Small intestine (tissue), 7 donors: ENCODE measurements at regions not wholly inside any gene's neighbourhood (a gene's known extent, or its start where the extent isn't known, plus 50 kb on each side); places are given as distances from the start of the nearest gene placed in this dataset.

Experiments used
- DNase-seq, 2 donors: peaks; one replicate each; pipeline versions ENCODE4 v3.0.0 to v3.0.0-alpha.2; 2013
- FAIRE-seq: peaks from 2 replicates; lab custom pipeline; 2012; peaks lifted over from hg19 to GRCh38; lab: Jason Lieb, UNC
- H3K27ac ChIP-seq, 3 donors: one replicate each; pipeline ENCODE4 v1.5.1; 2013; ENCODE audit warnings: low read length in 2 of 3, mild to moderate bottlenecking in 2 of 3, control low read depth in 1 of 3, inconsistent platforms in 1 of 3, low read depth in 1 of 3, moderate library complexity in 1 of 3
- H3K27me3 ChIP-seq, 3 donors: one replicate each; pipeline ENCODE4 v1.6.1; 2013; ENCODE audit warnings: low read length in 3 of 3, inconsistent platforms in 1 of 3; ENCODE audit not compliant: control insufficient read depth in 3 of 3, insufficient read depth in 3 of 3
- H3K36me3 ChIP-seq, 3 donors: one replicate each; pipeline ENCODE4 v1.6.1; 2013; ENCODE audit warnings: low read length in 3 of 3, inconsistent platforms in 1 of 3, low read depth in 1 of 3, mild to moderate bottlenecking in 1 of 3, moderate library complexity in 1 of 3; ENCODE audit not compliant: control insufficient read depth in 3 of 3, insufficient read depth in 2 of 3
- H3K4me1 ChIP-seq, 3 donors: one replicate each; pipeline ENCODE4 v1.6.1; 2013; ENCODE audit warnings: low read length in 2 of 3, inconsistent platforms in 1 of 3, low read depth in 1 of 3, mild to moderate bottlenecking in 1 of 3, moderate library complexity in 1 of 3; ENCODE audit not compliant: control insufficient read depth in 3 of 3, insufficient read depth in 2 of 3
- H3K4me3 ChIP-seq, 3 donors: one replicate each; pipeline ENCODE4 v1.5.1; 2013; ENCODE audit warnings: low read length in 3 of 3, control low read depth in 1 of 3, inconsistent platforms in 1 of 3, low read depth in 1 of 3, mild to moderate bottlenecking in 1 of 3, moderate library complexity in 1 of 3
- H3K9me3 ChIP-seq, 2 donors: one replicate each; pipeline ENCODE4 v1.6.1; 2013; ENCODE audit warnings: low read depth in 1 of 2, low read length in 1 of 2; ENCODE audit not compliant: control insufficient read depth in 2 of 2, insufficient read depth in 1 of 2
- WGBS, 3 donors: extraction: QIAGEN DNeasy Blood & Tissue Kit; methylation state at CpG; one replicate each; pipeline ENCODE4 v1.1.7; 2013; 5-methylcytosine and 5-hydroxymethylcytosine counted together
- donor health status: healthy with polysubstance abuse.
- donor health status: control.
- donor health status: control.
- donor health status: Bipolar disorder and iron deficiency.
- donor health status: healthy.

GRCh38 chr4:30461218-30461617, 259.0 kb upstream of the PCDH7 start:
- Histone ChIP-seq H3K4me1 (no peaks in the 10 kb centered on the region), H3K9me3 (no peaks in the 10 kb centered on the region), H3K27me3 (no peaks in the 10 kb centered on the region), H3K27ac (no peak overlapping the region), H3K4me3 (no peak overlapping the region), H3K36me3 (no peaks in the 10 kb centered on the region)
- 56 to 70% (median 63%) methylated on average over 5 of the region's 5 CpGs for WGBS, 3 donors
- DNase-seq: no peak
- no peak for FAIRE-seq

GRCh38 chr4:30462445-30463090, 257.6 kb upstream of the PCDH7 start:
- no peaks in the 10 kb centered on the region for H3K4me1 ChIP-seq
- H3K9me3 ChIP-seq: no peaks in the 10 kb centered on the region
- H3K4me3 ChIP-seq: no peak overlapping the region
- H3K27ac ChIP-seq: no peak overlapping the region
- WGBS, 3 donors: 70 to 80% (median 76%) methylated on average over 6 of the region's 6 CpGs
- DNase-seq: no peak
- no peaks in the 10 kb centered on the region for H3K36me3 ChIP-seq
- no peak for FAIRE-seq
- no peaks in the 10 kb centered on the region for H3K27me3 ChIP-seq

- no peak for FAIRE-seq
These were observed 248.3 kb upstream of the PCDH7 start for GRCh38 chr4:30471861-30472260.

GRCh38 chr4:30473225-30473624, 246.9 kb upstream of the PCDH7 start:
- no peaks in the 10 kb centered on the region for H3K36me3 ChIP-seq
- 45 to 69% (median 59%) methylated on average over 2 of the region's 2 CpGs for WGBS, 3 donors
- H3K4me1 ChIP-seq: no peaks in the 10 kb centered on the region
- no peak overlapping the region for H3K4me3 ChIP-seq
- no peaks in the 10 kb centered on the region for H3K27me3 ChIP-seq
- H3K27ac ChIP-seq: no peak overlapping the region
- DNase-seq (no peak), FAIRE-seq (no peak)
- no peaks in the 10 kb centered on the region for H3K9me3 ChIP-seq

More at GRCh38 chr4:30471861-30472260, 248.3 kb upstream of the PCDH7 start:
- Histone ChIP-seq H3K36me3 (no peaks in the 10 kb centered on the region), H3K27me3 (no peaks in the 10 kb centered on the region), H3K27ac (no peak overlapping the region), H3K4me1 (no peaks in the 10 kb centered on the region), H3K4me3 (no peak overlapping the region), H3K9me3 (no peaks in the 10 kb centered on the region)
- no peak for DNase-seq
- 74 to 77% (median 76%) methylated on average over 3 of the region's 3 CpGs for WGBS, 3 donors

- Histone ChIP-seq H3K36me3 (no peaks in the 10 kb centered on the region), H3K27me3 (no peaks in the 10 kb centered on the region), H3K27ac (no peak overlapping the region), H3K9me3 (peaks cover 0 to 3% of the 10 kb centered on the region in 2 donors), H3K4me3 (no peak overlapping the region), H3K4me1 (no peaks in the 10 kb centered on the region)
- WGBS, 3 donors: 88 to 95% (median 93%) methylated on average over 3 of the region's 3 CpGs
- FAIRE-seq (no peak), DNase-seq (no peak)
These were observed 224.9 kb upstream of the PCDH7 start for GRCh38 chr4:30495251-30495650.

GRCh38 chr4:30495651-30496310, 224.4 kb upstream of the PCDH7 start:
- no peak for FAIRE-seq
- H3K27me3 ChIP-seq: no peaks in the 10 kb centered on the region
- H3K36me3 ChIP-seq: no peaks in the 10 kb centered on the region
- 76 to 83% (median 82%) methylated on average over 3 of the region's 3 CpGs for WGBS, 3 donors
- H3K27ac ChIP-seq: no peak overlapping the region
- DNase-seq: no peak
- peaks cover 0 to 3% of the 10 kb centered on the region in 2 donors for H3K9me3 ChIP-seq
- no peaks in the 10 kb centered on the region for H3K4me1 ChIP-seq
- H3K4me3 ChIP-seq: no peak overlapping the region

- no peak overlapping the region for H3K4me3 ChIP-seq
- H3K27me3 ChIP-seq: no peaks in the 10 kb centered on the region
- DNase-seq (no peak), FAIRE-seq (no peak)
- H3K27ac ChIP-seq: no peak overlapping the region
- H3K9me3 ChIP-seq: no peaks in the 10 kb centered on the region
- H3K4me1 ChIP-seq: no peaks in the 10 kb centered on the region
- no peaks in the 10 kb centered on the region for H3K36me3 ChIP-seq
These were observed 208.4 kb upstream of the PCDH7 start for GRCh38 chr4:30511751-30512150.

- no peaks in the 10 kb centered on the region for H3K4me1 ChIP-seq
- no peak overlapping the region for H3K4me3 ChIP-seq
- peaks cover 0 to 1% of the 10 kb centered on the region in 2 donors for H3K9me3 ChIP-seq
- FAIRE-seq (no peak), DNase-seq (no peak)
- no peaks in the 10 kb centered on the region for H3K36me3 ChIP-seq
- no peak overlapping the region for H3K27ac ChIP-seq
- H3K27me3 ChIP-seq: no peaks in the 10 kb centered on the region
- 39 to 44% (median 41%) methylated on average over 2 of the region's 2 CpGs for WGBS, 3 donors
These were observed 202.0 kb upstream of the PCDH7 start for GRCh38 chr4:30518211-30518610.
